ENCODE measurements at regions not wholly inside any gene's neighbourhood (a gene's known extent, or its start where the extent isn't known, plus 50 kb on each side); places are given as distances from the start of the nearest gene placed in this dataset.
A peak's percentile ranks its signal among the peaks of the same experiment; 100 is the strongest.

GRCh38 chr10:9043466-9043865 lies 989.0 kb downstream of the GATA3 start:
- Histone ChIP-seq H3K27me3 (ENCODE audit: control insufficient read depth in 2 of 2, insufficient read depth in 2 of 2, low read length in 2 of 2) (no peaks in the 10 kb centered on the region), H3K9me1 (replicated peaks; ENCODE audit: control insufficient read depth, extremely low read depth, insufficient read depth, low read length) (no peaks in the 10 kb centered on the region), H2AFZ (ENCODE audit: low read depth, low read length) (no peak overlapping the region), H3K79me2 (ENCODE audit: control insufficient read depth, insufficient read depth, low read length) (no peaks in the 10 kb centered on the region), H3K9me3 (replicated peaks; ENCODE audit: control insufficient read depth, insufficient read depth, low read length) (no peaks in the 10 kb centered on the region), H3K4me2 (ENCODE audit: insufficient read depth, low read length) (no peak overlapping the region), H3K27ac (ENCODE audit: insufficient read depth, low read depth, low read length) (no peak overlapping the region), H3K9ac (replicated peaks; ENCODE audit: extremely low read depth, insufficient read depth, low read length) (no peak overlapping the region), H3K36me3 (ENCODE audit: control insufficient read depth in 2 of 2, extremely low read depth in 1 of 2, insufficient read depth in 2 of 2, low read length in 2 of 2) (no peaks in the 10 kb centered on the region), H3K4me3 (replicated peaks in 1 of 3; ENCODE audit: insufficient read depth in 1 of 3, low read depth in 1 of 3, low read length in 3 of 3) (no peak overlapping the region), H4K20me1 (replicated peaks; ENCODE audit: control insufficient read depth, extremely low read depth, insufficient read depth, low read length) (no peaks in the 10 kb centered on the region), H3K4me1 (ENCODE audit: control insufficient read depth, extremely low read depth, insufficient read depth, low read length) (no peaks in the 10 kb centered on the region)
- BruUV-seq (replicated peaks) = no TSS peak
- POLR2A ChIA-PET = no interaction called here
- dilution Hi-C loops (cut with MboI; ENCODE audit: extremely low pct_ligation_motif_present, low sequenced_read_pairs) = no loop called here
- no peak for TF ChIP-seq POLR2AphosphoS5 (IDR thresholded peaks at IDR 0.05; ENCODE audit: insufficient read depth, low read depth, low read length)
- no peak for TF ChIP-seq MYC (IDR thresholded peaks at IDR 0.05; ENCODE audit: low read depth, low read length)
- TF ChIP-seq JUN (IDR thresholded peaks at IDR 0.05; ENCODE audit: borderline replicate concordance, insufficient read depth, insufficient read length, low read depth) = no peak
- no peak for TF ChIP-seq POLR2A (IDR thresholded peaks at IDR 0.05; ENCODE audit: low read depth, low read length)
- no peak for TF ChIP-seq GATA2 (IDR thresholded peaks at IDR 0.05; ENCODE audit: insufficient read depth, insufficient read length, low read depth, low read length)
- TF ChIP-seq EZH2 (IDR thresholded peaks at IDR 0.05; ENCODE audit: borderline replicate concordance, low read depth, low read length, severe bottlenecking) = no peak
- TF ChIP-seq MAX (IDR thresholded peaks at IDR 0.05; ENCODE audit: insufficient read depth, insufficient read length) = no peak
- no peak for TF ChIP-seq CTCF (IDR thresholded peaks at IDR 0.05; ENCODE audit: extremely low read depth in 1 of 2, insufficient read depth in 1 of 2, low read depth in 1 of 2, low read length in 2 of 2)
- TF ChIP-seq FOS (IDR thresholded peaks at IDR 0.05; ENCODE audit: borderline replicate concordance, insufficient read depth, low read length) = no peak
- CTCF ChIA-PET = no interaction called here
- DNase-seq (ENCODE audit: low read depth, low spot score) = peak; percentile 13
- intact Hi-C loops (cut with micrococcal nuclease) = no loop called here
- no peak for FAIRE-seq

All from endothelial cell of umbilical vein (primary cell).